GM21529 (cell line): ENCODE measurements at regions not wholly inside any gene's neighbourhood (a gene's known extent, or its start where the extent isn't known, plus 50 kb on each side); places are given as distances from the start of the nearest gene placed in this dataset.
"Not testable (repeated sequence)": the region's sequence is repeated elsewhere in the genome, so short reads cannot be mapped to it uniquely, and the experiment has no call there.

Experiments used
- ATAC-seq: cut with Tn5 transposase; IDR thresholded peaks from one replicate; pipeline ENCODE4 v1.9.1; 2021; ENCODE audit not compliant: unreplicated experiment

DNA sequence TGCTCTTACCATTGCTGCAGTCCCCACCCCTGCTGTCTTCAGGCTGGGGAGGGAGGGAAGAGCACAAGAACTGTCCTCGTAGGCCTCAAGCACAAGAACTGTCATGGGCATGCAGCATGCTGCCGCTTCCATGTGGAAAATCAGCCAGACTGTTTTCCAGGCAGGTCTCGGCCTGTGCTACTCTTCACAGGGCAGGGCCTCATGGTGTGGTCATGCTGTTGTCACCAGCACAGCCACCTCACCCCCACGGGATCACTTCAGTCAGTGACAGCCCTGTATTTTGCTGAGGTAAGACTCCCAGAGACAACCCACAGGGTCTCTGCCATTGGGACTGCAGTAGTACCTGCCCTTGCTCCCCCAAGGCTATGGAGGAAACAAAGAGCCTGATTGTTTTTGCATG lies 205.3 kb downstream of the NAP1L3 start:
- no peak for ATAC-seq

DNA sequence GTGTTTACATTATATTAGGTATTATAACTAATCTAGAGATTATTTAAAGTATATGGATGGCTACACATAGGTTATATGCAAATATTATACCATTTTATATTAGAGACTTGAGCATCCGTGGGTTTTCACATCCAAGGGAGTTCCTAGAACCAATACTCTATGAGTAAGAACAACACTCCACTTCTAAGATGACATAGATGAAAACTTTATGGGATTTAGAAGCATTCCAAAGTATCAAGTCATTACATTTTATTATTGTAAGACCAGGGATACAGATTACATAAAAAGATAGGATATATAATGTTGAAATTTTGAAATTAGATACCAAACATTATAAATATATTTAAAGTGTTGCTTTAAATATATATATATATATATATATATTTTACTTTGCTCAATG lies 207.0 kb downstream of the NAP1L3 start:
- no peak for ATAC-seq

DNA sequence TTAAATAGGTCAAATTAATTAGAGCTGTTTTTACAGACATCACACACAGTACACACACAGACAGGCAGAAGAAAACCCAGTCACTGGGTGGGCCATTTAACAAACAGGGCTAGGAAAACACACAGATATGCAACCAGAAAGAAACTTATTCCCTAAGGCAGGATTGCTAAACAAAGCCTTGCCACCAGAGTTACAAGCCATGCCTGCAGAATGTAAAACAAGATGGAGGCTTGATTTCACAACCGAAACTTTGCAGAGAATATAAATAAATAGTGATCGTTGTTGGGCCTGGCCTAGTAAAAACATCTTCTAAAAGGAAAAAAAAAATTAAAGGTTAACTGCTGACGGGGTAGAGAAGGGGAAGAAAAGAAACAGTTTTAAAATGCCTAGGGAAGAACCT lies 212.3 kb downstream of the NAP1L3 start:
- ATAC-seq, result no peak

DNA sequence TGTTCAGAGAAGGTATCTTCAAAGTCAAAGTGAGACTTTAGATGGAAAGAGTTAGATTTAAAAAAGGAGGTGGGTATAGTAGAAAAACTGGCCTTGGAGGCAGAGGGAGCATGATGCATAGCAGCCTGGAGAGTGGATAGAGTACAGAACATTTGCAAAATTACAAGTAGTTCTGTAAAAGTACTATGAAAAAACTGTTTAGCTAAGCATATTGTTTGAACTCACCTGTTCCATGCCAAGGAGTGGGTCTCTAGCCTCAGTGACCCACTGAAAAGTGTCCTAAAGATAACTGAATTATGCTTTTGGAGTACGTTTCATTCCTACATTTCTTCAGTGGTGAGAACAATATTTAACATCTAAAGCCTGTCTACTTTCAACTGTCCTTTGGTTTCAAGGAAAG lies 218.9 kb downstream of the NAP1L3 start:
- no peak for ATAC-seq

DNA sequence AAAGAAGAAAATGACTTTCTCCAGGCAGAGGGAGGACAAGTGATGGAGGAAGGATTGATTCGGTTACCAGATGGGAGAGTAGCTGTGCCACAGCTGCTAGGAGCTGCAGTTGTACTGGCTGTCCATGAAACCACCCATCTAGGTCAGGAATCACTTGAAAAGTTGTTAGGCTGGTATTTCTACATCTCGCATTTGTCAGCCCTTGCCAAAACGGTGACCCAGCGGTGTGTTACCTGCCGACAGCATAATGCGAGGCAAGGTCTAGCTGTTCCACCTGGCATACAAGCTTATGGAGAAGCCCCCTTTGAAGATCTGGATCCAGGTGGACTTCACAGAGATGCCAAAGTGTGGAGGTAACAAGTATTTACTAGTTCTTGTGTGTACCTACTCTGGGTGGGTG lies 238.7 kb downstream of the NAP1L3 start:
- ATAC-seq, result not testable (repeated sequence)

DNA sequence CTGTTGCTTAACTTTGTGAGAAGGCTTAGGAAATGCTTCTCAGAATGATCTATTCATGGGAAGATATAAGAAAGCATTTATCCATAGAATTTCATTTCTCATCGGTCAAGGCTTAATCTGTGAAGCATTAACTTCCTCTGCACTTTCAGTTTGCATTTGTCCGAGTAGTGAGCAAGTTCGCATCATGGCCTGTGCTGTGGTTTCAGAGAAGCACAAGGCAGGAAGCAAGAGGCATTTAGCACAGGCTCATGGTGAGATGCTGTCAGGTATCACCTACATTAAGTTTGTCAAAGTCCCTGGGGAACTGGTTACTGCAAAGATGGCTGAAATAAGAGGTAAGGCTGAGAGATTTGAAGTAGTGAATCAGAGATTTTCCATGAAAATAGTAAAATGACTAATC lies 244.9 kb downstream of the NAP1L3 start:
- ATAC-seq, result no peak

DNA sequence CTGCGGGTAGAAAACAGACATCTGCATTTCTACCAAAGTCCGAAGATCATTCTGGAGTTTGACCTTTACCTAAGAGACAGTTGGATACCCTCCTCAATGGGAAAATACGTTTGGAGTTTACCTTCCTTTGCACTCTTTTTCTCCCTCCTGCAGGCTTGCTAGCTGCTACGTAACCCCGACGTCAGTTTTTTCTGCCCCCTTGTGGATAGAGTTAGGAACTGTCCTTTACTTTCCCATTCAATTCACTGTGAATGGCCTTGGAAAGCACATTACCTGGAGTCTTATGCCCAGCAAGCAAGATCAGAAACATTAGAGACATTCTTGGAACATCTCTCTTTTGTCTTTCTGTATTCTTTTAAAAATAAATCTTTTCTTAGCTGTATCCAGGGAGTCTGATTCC lies 250.7 kb downstream of the NAP1L3 start:
- peak; percentile 92 for ATAC-seq

DNA sequence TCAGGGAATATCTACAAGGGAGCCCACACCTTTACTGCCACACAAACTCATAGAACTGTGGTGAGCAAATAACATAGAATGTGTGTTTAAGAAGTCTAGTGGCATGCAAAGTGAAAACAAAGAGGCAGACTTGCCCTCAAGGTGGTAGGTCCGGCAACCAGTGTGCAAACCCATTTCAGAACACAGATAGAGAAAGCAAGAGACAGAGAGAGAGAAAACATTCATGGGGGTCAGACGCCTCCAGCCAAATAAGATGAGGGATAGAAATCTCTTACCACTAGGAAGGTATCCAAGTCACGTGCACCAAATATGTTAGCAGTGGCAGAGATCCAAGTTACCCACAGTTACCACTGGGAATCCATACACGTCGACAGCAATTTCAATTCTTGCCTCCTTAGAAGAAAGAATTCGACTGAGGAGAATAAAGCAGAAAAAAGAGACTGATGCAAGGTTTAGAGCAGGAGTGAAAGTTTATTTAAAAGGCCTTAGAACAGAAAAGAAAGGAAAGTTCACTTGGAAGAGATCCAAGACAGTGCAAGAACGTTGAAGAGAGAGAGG lies 252.8 kb downstream of the NAP1L3 start:
- no peak for ATAC-seq

DNA sequence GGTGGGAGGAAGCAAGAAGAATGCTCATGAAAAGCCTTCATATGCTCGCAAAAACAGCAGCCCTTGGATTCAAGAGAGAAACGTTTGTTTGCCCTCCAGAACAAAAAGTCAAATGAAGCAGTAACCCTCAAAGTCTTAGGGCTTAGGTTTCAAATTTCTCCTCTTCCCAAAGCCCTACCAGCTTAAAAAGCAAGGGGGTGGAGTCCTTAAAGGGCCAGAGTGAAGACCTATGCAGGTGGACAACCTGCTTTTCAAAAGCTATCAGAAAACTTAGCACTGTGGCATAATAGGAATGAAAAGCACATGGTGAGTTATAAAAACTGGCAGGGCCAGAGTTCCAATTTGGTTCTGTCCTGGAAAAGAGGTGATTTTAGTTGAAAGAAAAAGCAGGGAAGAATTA lies 253.3 kb downstream of the NAP1L3 start:
- no peak for ATAC-seq

DNA sequence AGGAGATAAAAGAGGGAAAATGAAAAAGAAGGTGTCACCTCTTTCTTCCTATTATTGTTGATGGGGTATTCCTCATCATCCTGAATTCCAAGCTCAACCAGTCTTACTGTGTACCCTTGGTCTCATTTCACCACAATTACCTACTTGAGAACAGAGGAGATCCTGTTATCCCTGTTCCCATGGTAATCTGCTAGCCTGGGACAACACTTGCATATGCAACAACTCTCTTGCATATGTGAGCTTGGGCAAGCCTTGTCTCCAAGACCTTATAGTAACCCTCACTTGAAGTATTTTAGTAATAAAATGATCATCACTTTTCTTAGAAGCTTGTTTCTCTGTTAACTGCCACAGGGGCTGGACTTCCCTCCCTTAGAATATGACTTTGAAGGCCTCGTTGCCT lies 253.7 kb downstream of the NAP1L3 start:
- ATAC-seq, result no peak

DNA sequence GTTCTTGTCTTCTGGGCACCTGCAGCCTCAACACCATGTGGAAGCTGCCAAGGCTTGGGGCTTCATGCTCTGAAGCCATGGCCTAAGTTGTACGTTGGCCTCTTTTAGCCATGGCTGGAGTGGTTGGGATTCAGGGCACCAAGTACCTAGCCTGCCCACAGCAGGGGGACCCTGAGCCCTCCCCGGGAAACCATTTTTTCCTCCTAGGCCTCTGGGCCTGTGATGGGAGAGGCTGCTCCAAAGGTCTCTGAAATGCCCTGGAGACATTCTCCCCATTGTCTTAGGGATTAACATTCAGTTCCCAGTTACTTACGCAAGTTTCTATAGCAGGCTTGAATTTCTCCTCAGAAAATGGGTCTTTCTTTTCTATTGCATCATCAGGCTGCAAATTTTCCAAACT lies 269.3 kb downstream of the NAP1L3 start:
- ATAC-seq, result no peak

DNA sequence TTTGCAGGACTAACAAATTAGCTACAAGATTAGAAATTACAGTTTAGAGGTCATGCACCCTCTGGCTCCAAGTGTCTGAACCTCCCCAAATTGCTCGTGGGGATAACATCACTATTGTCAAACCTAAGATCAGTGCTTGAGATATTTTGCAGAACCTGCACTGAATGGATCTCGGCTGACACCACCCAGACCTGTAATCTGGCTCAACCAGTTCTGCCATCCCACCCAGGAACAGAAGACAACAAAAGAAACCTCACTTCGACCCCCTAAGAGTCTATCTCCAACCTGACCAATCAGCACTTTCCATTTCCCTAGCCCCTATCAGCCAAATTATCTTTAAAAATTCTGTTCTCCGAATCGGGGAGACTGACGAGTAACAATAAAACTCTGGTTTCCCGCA lies 318.7 kb downstream of the NAP1L3 start:
- ATAC-seq, result no peak

DNA sequence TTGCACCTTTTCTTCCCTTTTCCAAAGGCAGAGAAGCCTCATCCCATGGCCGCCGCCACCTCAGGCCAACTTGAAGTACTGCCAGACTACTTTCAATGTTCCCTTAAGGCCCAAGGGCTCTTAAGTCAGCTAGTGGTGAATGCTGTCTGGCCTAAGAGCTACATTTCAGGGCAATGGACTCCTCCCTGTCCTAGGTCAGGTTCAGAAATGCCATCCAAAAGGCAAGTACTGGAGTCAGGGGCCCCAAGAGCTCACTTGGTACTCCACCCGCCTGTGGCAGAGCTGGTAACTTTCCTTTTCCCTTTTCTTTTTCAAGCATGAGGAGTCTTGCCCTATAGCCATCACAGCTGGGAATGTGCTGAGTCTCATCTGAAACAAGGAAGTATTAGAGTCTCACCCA lies 327.1 kb downstream of the NAP1L3 start:
- no peak for ATAC-seq

DNA sequence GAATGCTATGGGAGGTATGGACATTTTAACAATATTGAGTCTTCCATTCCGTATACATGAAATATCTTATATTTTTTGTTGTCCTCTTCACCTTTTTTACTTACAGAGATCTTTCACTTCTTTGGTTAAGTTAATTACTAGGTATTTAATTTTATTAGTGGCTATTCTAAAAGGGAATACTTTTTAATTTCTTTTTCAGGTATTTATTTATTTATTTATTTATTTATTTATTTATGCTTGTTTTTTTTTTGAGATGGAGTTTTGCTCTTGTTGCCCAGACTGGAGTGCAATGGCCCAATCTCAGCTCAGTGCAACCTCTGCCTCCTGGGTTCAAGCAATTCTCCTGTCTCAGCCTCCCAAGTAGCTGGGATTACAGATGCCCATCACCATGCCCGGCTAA lies 329.1 kb downstream of the NAP1L3 start:
- ATAC-seq, result not testable (repeated sequence)

DNA sequence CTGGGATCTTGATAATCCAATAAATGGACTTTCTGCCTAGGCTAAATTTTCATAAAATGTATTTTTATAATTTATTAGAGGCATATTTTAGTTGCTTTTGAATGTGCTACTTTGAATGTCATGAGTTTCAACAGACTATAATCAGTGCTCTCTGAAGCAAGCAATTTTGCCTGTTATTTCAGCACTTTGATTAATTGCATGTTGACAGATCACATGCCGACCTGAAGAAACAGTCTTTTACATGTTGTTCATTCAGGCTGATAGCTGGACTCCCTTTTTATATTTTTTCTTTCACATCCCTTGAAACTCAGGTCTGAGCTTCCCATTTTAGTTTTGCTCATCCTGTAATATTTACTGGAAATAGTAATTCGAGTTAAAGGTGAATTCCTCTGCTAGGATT lies 341.0 kb downstream of the NAP1L3 start:
- no peak for ATAC-seq

DNA sequence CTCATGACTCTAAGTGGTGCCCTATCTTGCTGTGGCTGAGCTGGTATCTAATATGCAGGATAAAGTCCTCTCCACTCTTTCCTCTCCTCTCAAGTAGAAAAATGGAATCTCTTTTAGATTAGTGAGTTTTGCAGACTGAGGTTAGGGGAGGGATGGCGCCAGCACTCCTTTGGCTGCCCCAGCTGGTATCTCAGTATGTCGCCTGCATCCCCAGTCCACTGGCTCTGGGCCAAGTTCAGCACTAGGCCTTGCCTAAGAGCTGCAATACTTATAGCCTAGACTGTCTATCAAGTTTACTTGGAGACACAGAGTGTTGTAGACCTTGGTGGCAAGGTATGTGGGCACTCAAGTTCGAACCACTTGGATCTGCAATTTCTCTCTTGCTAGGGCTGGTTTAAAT lies 351.3 kb downstream of the NAP1L3 start:
- no peak for ATAC-seq

DNA sequence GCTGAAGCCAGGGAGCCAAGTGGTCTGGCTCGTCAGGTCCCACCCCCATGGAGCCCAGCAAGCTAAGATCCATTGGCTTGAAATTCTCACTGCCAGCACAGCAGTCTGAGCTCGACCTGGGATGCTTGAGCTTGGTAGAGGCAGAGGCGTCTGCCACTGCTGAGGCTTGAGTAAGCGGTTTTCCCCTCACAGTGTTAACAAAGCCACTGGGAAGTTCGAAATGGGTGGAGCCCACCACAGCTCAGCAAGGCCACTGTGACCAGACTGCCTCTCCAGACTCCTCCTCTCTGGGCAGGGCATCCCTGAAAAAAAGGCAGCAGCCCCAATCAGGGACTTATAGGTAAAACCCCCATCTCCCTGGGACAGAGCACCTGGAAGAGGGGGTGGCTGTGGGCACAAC lies 353.8 kb downstream of the NAP1L3 start:
- no peak for ATAC-seq
